IMR-90 (cell line): ENCODE measurements at regions not wholly inside any gene's neighbourhood (a gene's known extent, or its start where the extent isn't known, plus 50 kb on each side); places are given as distances from the start of the nearest gene placed in this dataset.

Experiments
- ATAC-seq: fragments of 200-7000 bp; cut with Tn5 transposase; 2 replicates; pipeline ENCODE4 v1.9.1; 2020; ENCODE audit warnings: low read depth, mild to moderate bottlenecking, moderate library complexity
- BruUV-seq: library from RNA; stranded (reverse); fragments of 400-500 nt; replicated peaks from 2 replicates; lab custom pipeline; 2021; lab: Mats Ljungman, UMichigan
- CTCF ChIA-PET: fragments of 300-600 bp; formaldehyde crosslinking; extraction: SDS; loops from one replicate; lab custom pipeline; 2021; ENCODE audit warnings: antibody characterized with exemption; lab: Yijun Ruan, JAX
- POLR2A ChIA-PET: fragments of 300-600 bp; sonication (Branson Sonifier 250); formaldehyde crosslinking; loops from one replicate; lab custom pipeline; 2022; ENCODE audit warnings: antibody characterized with exemption; ENCODE audit not compliant: unreplicated experiment; lab: Charles Lee
- DNase-seq: peaks from one replicate; pipeline ENCODE4 v3.0.0; 2013
- H2AFZ ChIP-seq: replicated peaks from 2 replicates; pipeline ENCODE3; 2013; ENCODE audit warnings: low read length, mild to moderate bottlenecking; ENCODE audit not compliant: poor library complexity
- H2AK5ac ChIP-seq: 2 replicates; pipeline ENCODE4 v1.6.1; 2013; ENCODE audit warnings: low read depth, low read length, inconsistent platforms
- H2AK9ac ChIP-seq: replicated peaks from 2 replicates; pipeline ENCODE3; 2013; ENCODE audit warnings: mild to moderate bottlenecking, low read depth, low read length, moderate library complexity; ENCODE audit not compliant: poor library complexity
- H2BK120ac ChIP-seq: 2 replicates; pipeline ENCODE4 v1.6.1; 2013; ENCODE audit warnings: low read depth, low read length, inconsistent platforms
- H2BK15ac ChIP-seq: 3 replicates; pipeline ENCODE4 v1.6.1; 2013; ENCODE audit warnings: low read depth, low read length, inconsistent platforms
- H2BK20ac ChIP-seq: 2 replicates; pipeline ENCODE4 v1.6.1; 2013; ENCODE audit warnings: low read depth, mild to moderate bottlenecking, inconsistent platforms, low read length, moderate library complexity
- H2BK5ac ChIP-seq: 2 replicates; pipeline ENCODE4 v1.6.1; 2013; ENCODE audit warnings: mild to moderate bottlenecking, low read depth, low read length, inconsistent platforms; ENCODE audit not compliant: poor library complexity, severe bottlenecking
- H3K14ac ChIP-seq: replicated peaks from 2 replicates; pipeline ENCODE4 v1.6.1; 2013; ENCODE audit warnings: low read depth, low read length, inconsistent platforms
- H3K18ac ChIP-seq: 2 replicates; pipeline ENCODE4 v1.6.1; 2013; ENCODE audit warnings: low read depth, low read length, control low read depth
- H3K23ac ChIP-seq: 2 replicates; pipeline ENCODE4 v1.6.1; 2013; ENCODE audit warnings: low read depth, low read length, inconsistent platforms
- H3K27ac ChIP-seq: 2 replicates; pipeline ENCODE4 v1.5.1; 2013; ENCODE audit warnings: mild to moderate bottlenecking, control low read depth, low read length; ENCODE audit not compliant: insufficient read depth
- H3K27me3 ChIP-seq: 2 replicates; pipeline ENCODE4 v1.6.1; 2013; ENCODE audit warnings: low read length; ENCODE audit not compliant: control insufficient read depth, insufficient read depth
- H3K36me3 ChIP-seq: 2 replicates; pipeline ENCODE4 v1.6.1; 2013; ENCODE audit warnings: low read length, mixed read lengths; ENCODE audit not compliant: control insufficient read depth, insufficient read depth
- H3K4ac ChIP-seq: 2 replicates; pipeline ENCODE4 v1.6.1; 2013; ENCODE audit warnings: low read depth, low read length, inconsistent platforms
- H3K4me1 ChIP-seq: 2 replicates; pipeline ENCODE4 v1.6.1; 2013; ENCODE audit warnings: low read length, mixed read lengths; ENCODE audit not compliant: control insufficient read depth, insufficient read depth
- H3K4me2 ChIP-seq: 2 replicates; pipeline ENCODE4 v1.6.1; 2013; ENCODE audit warnings: low read depth, mild to moderate bottlenecking, control low read depth, low read length, moderate library complexity
- H3K4me3 ChIP-seq: 2 replicates; pipeline ENCODE4 v1.5.1; 2013; ENCODE audit warnings: low read depth, mild to moderate bottlenecking, control low read depth, low read length, moderate library complexity; ENCODE audit not compliant: insufficient read depth
- H3K56ac ChIP-seq: 2 replicates; pipeline ENCODE4 v1.6.1; 2013; ENCODE audit warnings: low read length, inconsistent platforms; ENCODE audit not compliant: insufficient read depth; ENCODE audit errors: extremely low read depth
- H3K79me1 ChIP-seq, 2 experiments: 2 replicates each; pipeline ENCODE4 v1.6.1; 2013; ENCODE audit warnings: low read length in 2 of 2, inconsistent platforms in 1 of 2, low read depth in 1 of 2
- H3K9ac ChIP-seq: 2 replicates; pipeline ENCODE4 v1.6.1; 2013; ENCODE audit warnings: low read depth, low read length, control low read depth
- H3K9me1 ChIP-seq: 2 replicates; pipeline ENCODE4 v1.6.1; 2013; ENCODE audit warnings: low read length, inconsistent platforms; ENCODE audit not compliant: insufficient read depth
- H3K9me3 ChIP-seq: 2 replicates; pipeline ENCODE4 v1.6.1; 2013; ENCODE audit warnings: low read length; ENCODE audit not compliant: control insufficient read depth, insufficient read depth
- H4K20me1 ChIP-seq: 2 replicates; pipeline ENCODE4 v1.6.1; 2013; ENCODE audit warnings: low read length, inconsistent platforms; ENCODE audit not compliant: insufficient read depth
- H4K5ac ChIP-seq: 2 replicates; pipeline ENCODE4 v1.6.1; 2013; ENCODE audit warnings: mild to moderate bottlenecking, low read depth, low read length, control low read depth
- H4K8ac ChIP-seq, 2 experiments: 2 replicates each; pipeline ENCODE4 v1.6.1; 2013; ENCODE audit warnings: low read depth in 2 of 2, low read length in 2 of 2, control low read depth in 1 of 2, inconsistent platforms in 1 of 2
- H4K91ac ChIP-seq: 2 replicates; pipeline ENCODE4 v1.6.1; 2013; ENCODE audit warnings: low read depth, low read length, inconsistent platforms; ENCODE audit not compliant: insufficient read depth
- BHLHE40 ChIP-seq: fragments of 150-350 bp; IDR thresholded peaks from 2 replicates; pipeline ENCODE4 v1.6.1; 2016; ENCODE audit warnings: mild to moderate bottlenecking, low read depth, low read length
- CEBPB ChIP-seq: IDR thresholded peaks from 2 replicates; pipeline ENCODE4 v1.6.1; 2012; ENCODE audit warnings: low read depth, low read length, improper control_type of control experiment
- CHD1 ChIP-seq: IDR thresholded peaks from 2 replicates; pipeline ENCODE4 v1.6.1; 2012; ENCODE audit warnings: low read depth, low read length, improper control_type of control experiment
- CTCF ChIP-seq: conservative IDR thresholded peaks from 2 replicates; pipeline ENCODE4 v1.5.1; 2012; ENCODE audit warnings: mild to moderate bottlenecking, low read depth, low read length, improper control_type of control experiment
- ELK1 ChIP-seq: fragments of 150-350 bp; IDR thresholded peaks from 2 replicates; pipeline ENCODE4 v1.6.1; 2016; ENCODE audit warnings: low read depth, mild to moderate bottlenecking, low read length, moderate library complexity, borderline replicate concordance
- FOS ChIP-seq: fragments of 150-350 bp; IDR thresholded peaks from 2 replicates; pipeline ENCODE4 v1.6.1; 2016; ENCODE audit warnings: low read depth, low read length
- MAFK ChIP-seq: IDR thresholded peaks from 2 replicates; pipeline ENCODE4 v1.6.1; 2012; ENCODE audit warnings: low read depth, low read length, improper control_type of control experiment
- MAZ ChIP-seq: IDR thresholded peaks from 2 replicates; pipeline ENCODE4 v1.6.1; 2012; ENCODE audit warnings: low read depth, mild to moderate bottlenecking, low read length, improper control_type of control experiment, moderate library complexity, borderline replicate concordance
- MXI1 ChIP-seq: IDR thresholded peaks from 2 replicates; pipeline ENCODE4 v1.6.1; 2012; ENCODE audit warnings: low read depth, mild to moderate bottlenecking, low read length, moderate library complexity, borderline replicate concordance
- POLR2A ChIP-seq: IDR thresholded peaks from 2 replicates; pipeline ENCODE4 v1.6.1; 2012; ENCODE audit warnings: mild to moderate bottlenecking, low read depth, low read length
- RAD21 ChIP-seq: IDR thresholded peaks from 2 replicates; pipeline ENCODE4 v1.6.1; 2012; ENCODE audit warnings: low read length, improper control_type of control experiment
- RCOR1 ChIP-seq: IDR thresholded peaks from 2 replicates; pipeline ENCODE4 v1.6.1; 2012; ENCODE audit warnings: mild to moderate bottlenecking, low read length, improper control_type of control experiment; ENCODE audit not compliant: insufficient replicate concordance
- RFX5 ChIP-seq: IDR thresholded peaks from 2 replicates; pipeline ENCODE4 v1.8.0; 2012; ENCODE audit warnings: low read depth, mild to moderate bottlenecking, low read length, moderate library complexity
- SMC3 ChIP-seq: fragments of 150-350 bp; IDR thresholded peaks from 2 replicates; pipeline ENCODE4 v1.6.1; 2016; ENCODE audit warnings: low read depth, mild to moderate bottlenecking, antibody characterized with exemption, low read length, moderate library complexity
- USF2 ChIP-seq: fragments of 150-350 bp; IDR thresholded peaks from 2 replicates; pipeline ENCODE4 v1.6.1; 2017; ENCODE audit warnings: mild to moderate bottlenecking, antibody characterized with exemption, low read length, low read depth
- WGBS, 2 experiments: methylation state at CpG; one replicate each; pipeline versions ENCODE4 v1.1.5 to v1.1.7; 2013; ENCODE audit warnings: missing lambda C conversion rate in 2 of 2; ENCODE audit not compliant: insufficient read length in 1 of 2; ENCODE audit errors: extremely low coverage in 2 of 2; 5-methylcytosine and 5-hydroxymethylcytosine counted together
- dilution Hi-C: fragments of 300-500 bp; cut with HindIII; formaldehyde crosslinking; loops from one replicate; pipeline ENCODE4 v1.14.3; 2018; ENCODE audit warnings: low sequenced_read_pairs; ENCODE audit not compliant: unreplicated experiment
- in situ Hi-C: fragments of 300-500 bp; cut with MboI; formaldehyde crosslinking; loops from 3 replicates; pipeline ENCODE4 v1.14.3; 2019; ENCODE audit warnings: low sequenced_read_pairs, inconsistent platforms, mixed read lengths
- intact Hi-C: fragments of 100-400 bp; cut with micrococcal nuclease; formaldehyde crosslinking; loops from 2 replicates; pipeline ENCODE4 v1.10.0; 2022

GRCh38 chr6:103122766-103123601, 1729.5 kb downstream of the GRIK2 start:
- no TSS peak for BruUV-seq
- no peaks in the 10 kb centered on the region for H3K9me1 ChIP-seq
- H3K79me1 ChIP-seq: no peaks in the 10 kb centered on the region
- H2BK120ac ChIP-seq: no peak overlapping the region
- no peaks in the 10 kb centered on the region for H3K27me3 ChIP-seq
- no peak overlapping the region for H3K56ac ChIP-seq
- no peak overlapping the region for H2AFZ ChIP-seq
- no peak overlapping the region for H3K4me2 ChIP-seq
- H3K23ac ChIP-seq: no peak overlapping the region
- intact Hi-C loops: no loop called here
- H3K4me3 ChIP-seq: no peak overlapping the region
- WGBS, 2 experiments: 0% methylated on average over 1 of the region's 10 CpGs; no CpG with 5 or more reads in 1 of the 2 experiments
- peaks cover 4% of the 10 kb centered on the region for H3K9me3 ChIP-seq
- H3K18ac ChIP-seq: no peak overlapping the region
- no peaks in the 10 kb centered on the region for H3K36me3 ChIP-seq
- no peak for ATAC-seq
- dilution Hi-C loops: no loop called here
- no peak overlapping the region for H3K4ac ChIP-seq
- no peak overlapping the region for H3K14ac ChIP-seq
- H2BK5ac ChIP-seq: no peak overlapping the region
- H3K4me1 ChIP-seq: no peaks in the 10 kb centered on the region
- H2AK9ac ChIP-seq: no peak overlapping the region
- ChIA-PET CTCF (no interaction called here), POLR2A (no interaction called here)
- no peak overlapping the region for H2BK15ac ChIP-seq
- H4K20me1 ChIP-seq: no peaks in the 10 kb centered on the region
- H2BK20ac ChIP-seq: no peak overlapping the region
- peak; percentile 0 for DNase-seq
- H4K8ac ChIP-seq: no peak overlapping the region
- no peak overlapping the region for H3K9ac ChIP-seq
- in situ Hi-C loops: no loop called here
- no peak overlapping the region for H4K91ac ChIP-seq
- H4K5ac ChIP-seq: no peak overlapping the region
- H3K27ac ChIP-seq: no peak overlapping the region
- no peak overlapping the region for H2AK5ac ChIP-seq
- TF ChIP-seq BHLHE40: no peak
- no peak for TF ChIP-seq MAFK
- TF ChIP-seq CTCF: peak; percentile 33
- no peak for TF ChIP-seq RFX5
- TF ChIP-seq RAD21: peak; percentile 17; the same call in 1 of the 2 replicates
- no peak for TF ChIP-seq CEBPB
- TF ChIP-seq MXI1: no peak
- no peak for TF ChIP-seq USF2
- no peak for TF ChIP-seq MAZ
- 0 out of 2 replicates have a peak, but pooled peaks have one; percentile 9 for TF ChIP-seq SMC3
- TF ChIP-seq ELK1: no peak
- no peak for TF ChIP-seq RCOR1
- TF ChIP-seq POLR2A: no peak
- TF ChIP-seq FOS: no peak
- no peak for TF ChIP-seq CHD1
